GM21390 (cell line): ENCODE measurements at regions not wholly inside any gene's neighbourhood (a gene's known extent, or its start where the extent isn't known, plus 50 kb on each side); places are given as distances from the start of the nearest gene placed in this dataset.

ENCODE experiments used
- ATAC-seq: cut with Tn5 transposase; IDR thresholded peaks from one replicate; pipeline ENCODE4 v1.9.1; 2021; ENCODE audit not compliant: unreplicated experiment

DNA sequence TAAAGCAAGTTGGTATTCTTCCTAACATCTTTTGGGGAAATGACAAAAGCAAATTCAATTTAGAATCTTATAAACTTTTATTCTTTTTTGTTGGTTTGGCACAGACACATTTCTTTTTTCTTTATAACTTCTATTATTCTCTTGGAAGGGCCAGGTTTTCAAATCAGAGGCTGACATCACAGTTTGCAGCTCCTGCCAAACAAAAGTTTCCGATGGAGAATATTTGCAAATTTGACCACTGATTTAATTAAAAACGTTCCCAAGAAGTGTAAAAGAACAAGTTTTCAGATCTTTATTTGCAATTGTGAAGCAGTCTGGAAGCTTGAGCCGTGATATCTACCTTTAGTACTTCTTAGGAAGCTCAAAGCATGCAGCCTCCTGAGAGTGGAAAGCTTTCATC, 53.8 kb upstream of the CD83 start:
- ATAC-seq, result no peak

DNA sequence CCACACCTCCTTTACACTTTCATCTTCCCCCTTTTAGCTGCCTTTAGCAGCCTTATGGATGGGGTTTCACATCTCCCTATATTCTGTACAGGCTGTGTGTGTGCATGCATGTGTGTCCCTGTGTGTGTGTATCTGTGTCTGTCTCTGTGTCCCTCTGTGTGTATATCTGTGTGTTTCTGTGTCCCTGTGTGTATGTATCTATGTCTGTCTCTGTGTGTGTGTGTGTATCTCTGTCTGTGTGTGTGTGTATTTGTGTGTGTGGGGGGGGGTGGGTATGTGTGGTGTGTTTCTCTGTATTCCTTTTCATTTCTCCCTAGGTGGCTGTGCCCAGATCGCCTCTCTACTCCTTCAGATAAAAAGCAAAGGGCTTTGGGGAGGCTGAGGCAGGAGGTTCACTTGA, 52.2 kb upstream of the CD83 start:
- no peak for ATAC-seq

DNA sequence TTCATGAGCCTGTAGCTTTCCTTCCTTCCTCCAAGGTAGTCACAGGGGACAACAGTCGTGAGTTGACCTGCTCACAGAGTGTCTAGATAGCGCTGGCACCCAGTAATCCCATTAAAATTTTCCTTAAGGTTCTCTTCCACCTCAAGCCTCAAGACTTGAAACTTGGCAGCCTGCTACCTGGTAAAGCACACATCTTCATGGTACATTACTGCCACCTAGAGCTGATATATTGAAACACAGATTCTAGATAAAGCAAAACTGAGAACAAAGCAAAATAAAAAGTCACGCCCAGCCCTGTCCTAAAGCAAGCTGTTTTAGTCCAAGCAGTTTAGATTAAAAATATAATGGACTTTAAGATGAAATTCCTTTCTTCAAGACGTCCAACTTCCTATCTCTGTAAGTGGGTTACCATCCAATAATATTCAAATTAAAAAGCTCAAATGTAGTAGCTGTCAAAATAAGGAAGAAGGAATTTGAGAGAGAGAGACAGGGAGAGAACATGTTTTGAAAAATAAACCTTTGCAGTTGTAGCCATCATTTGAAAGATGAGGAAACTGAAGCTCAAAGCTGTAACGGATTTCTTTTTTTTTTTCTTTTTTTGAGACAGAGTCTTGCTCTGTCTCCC, 50.7 kb upstream of the CD83 start:
- peak; percentile 63 for ATAC-seq

DNA sequence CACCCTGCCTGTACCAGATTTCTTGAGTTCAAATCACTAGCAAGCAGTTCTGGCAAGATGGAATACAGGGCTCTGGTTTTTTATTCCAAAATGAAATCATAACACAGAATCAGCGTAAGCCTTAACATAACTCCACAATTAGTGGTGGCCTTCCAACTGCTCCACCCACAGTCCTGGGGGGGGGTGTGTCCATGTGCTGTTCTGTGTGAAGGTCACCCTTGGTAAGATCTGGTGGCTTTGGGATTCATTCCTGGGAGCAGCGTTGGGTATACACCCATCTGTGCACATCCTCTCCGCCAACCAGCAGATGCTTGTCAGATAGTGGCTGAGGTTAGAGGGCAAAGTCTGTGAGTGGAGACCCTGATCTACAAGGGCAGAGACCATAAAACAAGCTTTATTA, 49.9 kb upstream of the CD83 start:
- no peak for ATAC-seq
